Panc1 (cell line): ENCODE measurements at regions not wholly inside any gene's neighbourhood (a gene's known extent, or its start where the extent isn't known, plus 50 kb on each side); places are given as distances from the start of the nearest gene placed in this dataset.

ENCODE experiments used
- CTCF ChIP-seq: fragments of 450-650 bp; IDR thresholded peaks from 2 replicates; pipeline ENCODE4 v1.5.1; 2017; ENCODE audit warnings: mild to moderate bottlenecking
- POLR2AphosphoS5 ChIP-seq: IDR thresholded peaks from 2 replicates; pipeline ENCODE4 v1.6.1; 2012; ENCODE audit warnings: mild to moderate bottlenecking, low read depth, low read length, moderate library complexity
- REST ChIP-seq, 2 experiments: IDR thresholded peaks; 2 replicates each; pipeline ENCODE4 v1.6.1; 2011 to 2012; ENCODE audit warnings: low read depth in 2 of 2, control low read depth in 1 of 2, low read length in 1 of 2, mild to moderate bottlenecking in 1 of 2, moderate library complexity in 1 of 2; ENCODE audit not compliant: insufficient read depth in 1 of 2
- SIN3A ChIP-seq: IDR thresholded peaks from 2 replicates; pipeline ENCODE4 v1.6.1; 2012; ENCODE audit warnings: low read depth, mild to moderate bottlenecking, low read length, moderate library complexity, borderline replicate concordance; ENCODE audit not compliant: insufficient read depth

DNA sequence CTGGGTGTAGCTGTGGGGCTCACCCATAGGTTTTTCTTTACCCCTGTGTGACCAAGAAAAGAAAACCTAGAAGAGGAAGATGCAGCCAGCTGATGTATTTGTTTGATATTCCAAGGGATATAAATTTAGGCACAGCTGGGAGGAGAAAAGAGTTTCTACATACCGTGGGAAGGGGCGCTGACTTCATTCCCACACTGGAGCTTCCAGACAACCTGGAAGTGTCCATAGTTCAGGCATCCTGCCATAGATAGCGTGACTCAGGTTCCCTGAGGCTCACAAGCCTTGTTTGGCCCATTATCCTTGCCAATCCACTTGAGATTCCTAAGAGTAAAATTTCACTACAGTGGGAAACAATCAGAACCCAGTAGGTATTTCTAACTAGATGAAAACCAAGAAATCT lies 371.7 kb upstream of the NRP1 start:
- TF ChIP-seq REST (IDR thresholded peaks at IDR 0.05; ENCODE audit: insufficient read depth in 1 of 2, low read depth in 2 of 2, low read length in 1 of 2) (no peak), SIN3A (no peak), CTCF (no peak), POLR2AphosphoS5 (no peak)
